HepG2 (cell line): ENCODE measurements at regions not wholly inside any gene's neighbourhood (a gene's known extent, or its start where the extent isn't known, plus 50 kb on each side); places are given as distances from the start of the nearest gene placed in this dataset.

ENCODE experiments used
- ADNP ChIP-seq: sonication (generic); formaldehyde crosslinking; IDR thresholded peaks from 2 replicates; pipeline ENCODE4 v1.4.0; 2020; ENCODE audit warnings: missing genetic modification reagents
- ARNTL ChIP-seq: sonication (generic); formaldehyde crosslinking; IDR thresholded peaks from 2 replicates; pipeline ENCODE4 v1.4.0; 2020; ENCODE audit warnings: mild to moderate bottlenecking, missing genetic modification reagents
- ATF5 ChIP-seq: sonication (generic); formaldehyde crosslinking; IDR thresholded peaks from 2 replicates; pipeline ENCODE4 v1.4.0; 2020; ENCODE audit warnings: mild to moderate bottlenecking, low read depth, missing genetic modification reagents
- CBFB ChIP-seq: sonication (generic); formaldehyde crosslinking; IDR thresholded peaks from 2 replicates; pipeline ENCODE4 v1.4.0; 2020; ENCODE audit warnings: missing genetic modification reagents
- EHMT2 ChIP-seq: fragments of 200-600 bp; sonication (generic); IDR thresholded peaks from 2 replicates; pipeline ENCODE4 v1.7.0; 2017; ENCODE audit warnings: antibody characterized with exemption, low read depth, low read length, borderline replicate concordance
- HMGXB4 ChIP-seq, 2 experiments: sonication (generic) in 1 of 2; formaldehyde crosslinking in 1 of 2; IDR thresholded peaks; 2 replicates each; pipeline versions ENCODE4 v1.4.0 to v1.6.1; 2018 to 2020; ENCODE audit warnings: missing genetic modification reagents in 2 of 2, borderline replicate concordance in 1 of 2, low read depth in 1 of 2, mild to moderate bottlenecking in 1 of 2, missing biosample characterization in 1 of 2
- IRF2 ChIP-seq: IDR thresholded peaks from 2 replicates; pipeline ENCODE4 v1.6.1; 2018; ENCODE audit warnings: missing genetic modification reagents, missing compliant biosample characterization
- MAFF ChIP-seq: IDR thresholded peaks from 2 replicates; pipeline ENCODE4 v1.6.1; 2011; ENCODE audit warnings: low read depth, low read length, improper control_type of control experiment
- MAFK ChIP-seq, 2 experiments: IDR thresholded peaks in 1 of 2; conservative IDR thresholded peaks in 1 of 2; 2 replicates each; pipeline ENCODE4 v1.6.1; 2011; ENCODE audit warnings: improper control_type of control experiment in 2 of 2, low read length in 2 of 2
- MBD4 ChIP-seq: IDR thresholded peaks from 2 replicates; pipeline ENCODE4 v1.6.1; 2012; ENCODE audit warnings: low read length, inconsistent platforms, borderline replicate concordance
- MED1 ChIP-seq: sonication (generic); formaldehyde crosslinking; IDR thresholded peaks from 2 replicates; pipeline ENCODE4 v1.4.0; 2020; ENCODE audit warnings: missing genetic modification reagents
- MEIS1 ChIP-seq: sonication (generic); formaldehyde crosslinking; IDR thresholded peaks from 2 replicates; pipeline ENCODE4 v1.9.0; 2021; ENCODE audit warnings: mild to moderate bottlenecking, missing genetic modification reagents, moderate library complexity, borderline replicate concordance
- MLX ChIP-seq: IDR thresholded peaks from 2 replicates; pipeline ENCODE4 v1.6.1; 2016
- MTA3 ChIP-seq: sonication (generic); formaldehyde crosslinking; IDR thresholded peaks from 2 replicates; pipeline ENCODE4 v1.4.0; 2020; ENCODE audit warnings: missing genetic modification reagents
- NFYB ChIP-seq: sonication (generic); formaldehyde crosslinking; IDR thresholded peaks from 2 replicates; pipeline ENCODE4 v1.4.0; 2020; ENCODE audit warnings: missing genetic modification reagents
- NR2C2 ChIP-seq: sonication (generic); formaldehyde crosslinking; IDR thresholded peaks from 2 replicates; pipeline ENCODE4 v1.4.0; 2020; ENCODE audit warnings: missing genetic modification reagents, mild to moderate bottlenecking, moderate library complexity, borderline replicate concordance
- NR2F2 ChIP-seq: IDR thresholded peaks from 2 replicates; pipeline ENCODE4 v1.6.1; 2012; ENCODE audit warnings: low read depth, inconsistent platforms, borderline replicate concordance
- POLR2A ChIP-seq, 2 experiments: IDR thresholded peaks; 2 replicates each; pipeline ENCODE4 v1.6.1; 2011; ENCODE audit warnings: low read depth in 2 of 2, low read length in 2 of 2, mild to moderate bottlenecking in 1 of 2, moderate library complexity in 1 of 2; ENCODE audit not compliant: insufficient read depth in 1 of 2
- SATB2 ChIP-seq: sonication (generic); formaldehyde crosslinking; IDR thresholded peaks from 2 replicates; pipeline ENCODE4 v1.5.0; 2020; ENCODE audit warnings: missing genetic modification reagents
- TP53 ChIP-seq: sonication (generic); formaldehyde crosslinking; conservative IDR thresholded peaks from 2 replicates; pipeline ENCODE4 v1.4.0; 2020; ENCODE audit warnings: missing genetic modification reagents
- ZNF260 ChIP-seq: sonication (generic); formaldehyde crosslinking; IDR thresholded peaks from 2 replicates; pipeline ENCODE4 v1.4.0; 2020; ENCODE audit warnings: missing genetic modification reagents, low read depth, mild to moderate bottlenecking, borderline replicate concordance
- ZNF274 ChIP-seq: sonication (generic); formaldehyde crosslinking; IDR thresholded peaks from 2 replicates; pipeline ENCODE4 v1.5.1; 2020; ENCODE audit warnings: mild to moderate bottlenecking, missing genetic modification reagents
- ZNF343 ChIP-seq: sonication (generic); formaldehyde crosslinking; IDR thresholded peaks from 2 replicates; pipeline ENCODE4 v1.4.0; 2020; ENCODE audit warnings: mild to moderate bottlenecking, missing genetic modification reagents
- TF ChIP-seq, protein P1 (sequence below): IDR thresholded peaks from 2 replicates; pipeline ENCODE4 v1.6.1; 2012; ENCODE audit warnings: low read depth, low read length, improper control_type of control experiment
- TF ChIP-seq, protein P2 (sequence below): sonication (generic); formaldehyde crosslinking; conservative IDR thresholded peaks from 2 replicates; pipeline ENCODE4 v1.4.0; 2020; ENCODE audit warnings: missing genetic modification reagents

- TF ChIP-seq ATF5 (CRISPR knock-in tag) (0 out of 2 replicates have a peak, but pooled peaks have one; percentile 63), MBD4 (0 out of 2 replicates have a peak, but pooled peaks have one; percentile 31), ZNF274 (no peak), NR2C2 (0 out of 2 replicates have a peak, but pooled peaks have one; percentile 22), MAFF (peak; percentile 79), MLX (CRISPR knock-in tag) (no peak), ZNF260 (CRISPR knock-in tag) (no peak), SATB2 (CRISPR knock-in tag) (0 out of 2 replicates have a peak, but pooled peaks have one; percentile 13), ADNP (no peak), NFYB (CRISPR knock-in tag) (0 out of 2 replicates have a peak, but pooled peaks have one; percentile 2), MEIS1 (CRISPR knock-in tag) (peak; percentile 57; the same call in 1 of the 2 replicates), MTA3 (no peak), IRF2 (CRISPR knock-in tag) (no peak), ZNF343 (0 out of 2 replicates have a peak, but pooled peaks have one; percentile 15), POLR2A (IDR thresholded peaks at IDR 0.05; ENCODE audit: insufficient read depth in 1 of 2, low read depth in 2 of 2, low read length in 2 of 2) (peak in 1 of 2 experiments; percentile 11; a peak in 1 of 4 replicates), MAFK (conservative IDR thresholded peaks at IDR 0.05 in 1 of 2, IDR thresholded peaks at IDR 0.05 in 1 of 2; ENCODE audit: low read length in 2 of 2) (peak; percentile 66 to 73), EHMT2 (0 out of 2 replicates have a peak, but pooled peaks have one; percentile 62), NR2F2 (no peak), HMGXB4 (CRISPR knock-in tag; IDR thresholded peaks at IDR 0.05; ENCODE audit: borderline replicate concordance in 1 of 2, low read depth in 1 of 2) (peak in 1 of 2 experiments; percentile 56; a peak in 1 of 4 replicates), TP53 (CRISPR knock-in tag) (0 out of 2 replicates have a peak, but pooled peaks have one; percentile 19), MED1 (CRISPR knock-in tag) (0 out of 2 replicates have a peak, but pooled peaks have one; percentile 12), ARNTL (CRISPR knock-in tag) (peak; percentile 55; the same call in 1 of the 2 replicates), CBFB (CRISPR knock-in tag) (0 out of 2 replicates have a peak, but pooled peaks have one; percentile 3)
- TF ChIP-seq, protein P1, sequence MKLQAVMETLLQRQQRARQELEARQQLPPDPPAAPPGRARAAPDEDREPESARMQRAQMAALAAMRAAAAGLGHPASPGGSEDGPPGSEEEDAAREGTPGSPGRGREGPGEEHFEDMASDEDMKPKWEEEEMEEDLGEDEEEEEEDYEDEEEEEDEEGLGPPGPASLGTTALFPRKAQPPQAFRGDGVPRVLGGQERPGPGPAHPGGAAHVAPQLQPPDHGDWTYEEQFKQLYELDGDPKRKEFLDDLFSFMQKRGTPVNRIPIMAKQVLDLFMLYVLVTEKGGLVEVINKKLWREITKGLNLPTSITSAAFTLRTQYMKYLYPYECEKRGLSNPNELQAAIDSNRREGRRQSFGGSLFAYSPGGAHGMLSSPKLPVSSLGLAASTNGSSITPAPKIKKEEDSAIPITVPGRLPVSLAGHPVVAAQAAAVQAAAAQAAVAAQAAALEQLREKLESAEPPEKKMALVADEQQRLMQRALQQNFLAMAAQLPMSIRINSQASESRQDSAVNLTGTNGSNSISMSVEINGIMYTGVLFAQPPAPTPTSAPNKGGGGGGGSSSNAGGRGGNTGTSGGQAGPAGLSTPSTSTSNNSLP, result peak; percentile 30; the same call in 1 of the 2 replicates
- TF ChIP-seq, protein P2, sequence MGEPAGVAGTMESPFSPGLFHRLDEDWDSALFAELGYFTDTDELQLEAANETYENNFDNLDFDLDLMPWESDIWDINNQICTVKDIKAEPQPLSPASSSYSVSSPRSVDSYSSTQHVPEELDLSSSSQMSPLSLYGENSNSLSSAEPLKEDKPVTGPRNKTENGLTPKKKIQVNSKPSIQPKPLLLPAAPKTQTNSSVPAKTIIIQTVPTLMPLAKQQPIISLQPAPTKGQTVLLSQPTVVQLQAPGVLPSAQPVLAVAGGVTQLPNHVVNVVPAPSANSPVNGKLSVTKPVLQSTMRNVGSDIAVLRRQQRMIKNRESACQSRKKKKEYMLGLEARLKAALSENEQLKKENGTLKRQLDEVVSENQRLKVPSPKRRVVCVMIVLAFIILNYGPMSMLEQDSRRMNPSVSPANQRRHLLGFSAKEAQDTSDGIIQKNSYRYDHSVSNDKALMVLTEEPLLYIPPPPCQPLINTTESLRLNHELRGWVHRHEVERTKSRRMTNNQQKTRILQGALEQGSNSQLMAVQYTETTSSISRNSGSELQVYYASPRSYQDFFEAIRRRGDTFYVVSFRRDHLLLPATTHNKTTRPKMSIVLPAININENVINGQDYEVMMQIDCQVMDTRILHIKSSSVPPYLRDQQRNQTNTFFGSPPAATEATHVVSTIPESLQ (CRISPR knock-in tag), result no peak
These were observed 159.2 kb downstream of the SPRY1 start (continued) for GRCh38 chr4:123555807-123556273.
